ENCODE measurements at regions not wholly inside any gene's neighbourhood (a gene's known extent, or its start where the extent isn't known, plus 50 kb on each side); places are given as distances from the start of the nearest gene placed in this dataset.

DNA sequence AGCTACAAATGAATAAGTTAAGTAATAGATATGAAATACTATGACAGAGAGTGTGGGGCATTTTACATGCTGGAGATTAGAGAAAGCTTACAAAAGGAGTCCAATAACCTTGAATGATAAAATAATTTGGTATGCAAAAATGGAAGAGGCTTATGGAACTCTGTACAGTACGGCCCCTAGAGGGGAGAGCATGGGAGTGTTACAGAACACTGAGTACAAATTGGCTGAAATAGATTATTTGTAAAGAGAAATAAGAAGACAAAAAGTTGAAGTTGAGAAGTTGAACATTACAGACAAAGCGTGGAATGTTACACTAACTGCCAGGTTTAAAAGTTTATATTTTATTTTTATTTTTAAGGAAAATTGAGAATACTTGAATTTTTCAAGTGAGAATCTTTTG is 192.1 kb upstream of the DOK6 start:
- no TSS peak for BruUV-seq (replicated peaks)
- Mint-ChIP-seq H3K4me1 (ENCODE audit: insufficient read depth, unreplicated experiment) (no peaks in the 10 kb centered on the region), H3K36me3 (ENCODE audit: insufficient read depth, unreplicated experiment) (no peaks in the 10 kb centered on the region), H3K4me3 (ENCODE audit: unreplicated experiment) (no peak overlapping the region), H3K27ac (ENCODE audit: low read depth, unreplicated experiment) (no peak overlapping the region), H3K9me3 (ENCODE audit: unreplicated experiment) (no peaks in the 10 kb centered on the region), H3K27me3 (ENCODE audit: insufficient read depth, unreplicated experiment) (peaks cover 82% of the 10 kb centered on the region)
- POLR2A ChIA-PET = no interaction called here
- DNase-seq (ENCODE audit: unreplicated experiment) = no peak
- TF ChIP-seq, protein P1, sequence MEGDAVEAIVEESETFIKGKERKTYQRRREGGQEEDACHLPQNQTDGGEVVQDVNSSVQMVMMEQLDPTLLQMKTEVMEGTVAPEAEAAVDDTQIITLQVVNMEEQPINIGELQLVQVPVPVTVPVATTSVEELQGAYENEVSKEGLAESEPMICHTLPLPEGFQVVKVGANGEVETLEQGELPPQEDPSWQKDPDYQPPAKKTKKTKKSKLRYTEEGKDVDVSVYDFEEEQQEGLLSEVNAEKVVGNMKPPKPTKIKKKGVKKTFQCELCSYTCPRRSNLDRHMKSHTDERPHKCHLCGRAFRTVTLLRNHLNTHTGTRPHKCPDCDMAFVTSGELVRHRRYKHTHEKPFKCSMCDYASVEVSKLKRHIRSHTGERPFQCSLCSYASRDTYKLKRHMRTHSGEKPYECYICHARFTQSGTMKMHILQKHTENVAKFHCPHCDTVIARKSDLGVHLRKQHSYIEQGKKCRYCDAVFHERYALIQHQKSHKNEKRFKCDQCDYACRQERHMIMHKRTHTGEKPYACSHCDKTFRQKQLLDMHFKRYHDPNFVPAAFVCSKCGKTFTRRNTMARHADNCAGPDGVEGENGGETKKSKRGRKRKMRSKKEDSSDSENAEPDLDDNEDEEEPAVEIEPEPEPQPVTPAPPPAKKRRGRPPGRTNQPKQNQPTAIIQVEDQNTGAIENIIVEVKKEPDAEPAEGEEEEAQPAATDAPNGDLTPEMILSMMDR (IDR thresholded peaks at IDR 0.05; ENCODE audit: unreplicated experiment) = no peak
- intact Hi-C loops (cut with micrococcal nuclease) = no loop called here
- CTCF ChIA-PET = no interaction called here

DNA sequence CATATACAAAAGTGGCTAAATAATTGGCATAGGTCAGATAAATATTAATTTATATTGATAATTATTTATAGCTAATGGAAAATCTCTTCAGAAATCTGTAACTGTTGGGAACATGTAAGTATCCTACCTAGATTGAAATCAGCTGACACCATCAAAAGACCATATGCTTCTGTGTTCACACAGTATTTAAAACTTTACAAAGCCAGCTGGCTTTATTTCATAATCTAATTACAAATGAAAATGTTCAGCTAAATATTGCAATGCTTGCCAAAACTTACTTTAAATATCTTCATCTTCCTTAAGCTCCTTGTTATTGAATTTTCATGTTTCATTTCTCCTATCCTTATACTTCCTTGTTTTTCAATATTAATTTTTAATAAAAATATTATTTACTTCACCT is 190.9 kb upstream of the DOK6 start:
- POLR2A ChIA-PET = no interaction called here
- Mint-ChIP-seq H3K4me3 (ENCODE audit: unreplicated experiment) (no peak overlapping the region), H3K4me1 (ENCODE audit: insufficient read depth, unreplicated experiment) (no peaks in the 10 kb centered on the region), H3K27me3 (ENCODE audit: insufficient read depth, unreplicated experiment) (peaks cover 71% of the 10 kb centered on the region), H3K36me3 (ENCODE audit: insufficient read depth, unreplicated experiment) (no peaks in the 10 kb centered on the region), H3K9me3 (ENCODE audit: unreplicated experiment) (no peaks in the 10 kb centered on the region), H3K27ac (ENCODE audit: low read depth, unreplicated experiment) (no peak overlapping the region)
- no peak for DNase-seq (ENCODE audit: unreplicated experiment)
- CTCF ChIA-PET = no interaction called here
- TF ChIP-seq, protein P1 (IDR thresholded peaks at IDR 0.05; ENCODE audit: unreplicated experiment) = no peak
- BruUV-seq (replicated peaks) = no TSS peak
- intact Hi-C loops (cut with micrococcal nuclease) = no loop called here

DNA sequence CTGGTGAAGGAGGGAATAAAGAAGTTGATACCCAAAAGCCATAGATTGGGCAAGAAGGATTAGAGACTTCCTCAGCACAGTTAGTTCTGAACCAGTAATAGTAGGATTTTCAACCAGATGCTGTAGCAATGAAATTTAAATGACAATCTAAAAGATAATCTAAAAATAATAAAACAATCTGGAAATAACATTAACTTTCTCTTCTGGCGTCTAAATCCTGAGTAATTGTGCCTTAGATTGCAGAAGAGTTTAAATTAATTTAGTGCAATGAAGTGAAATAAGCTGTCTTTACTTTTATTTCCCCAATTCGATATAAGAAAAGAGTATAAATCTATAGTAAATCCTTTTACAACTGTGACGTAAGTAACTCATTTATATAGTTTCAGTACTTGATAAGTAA is 186.8 kb upstream of the DOK6 start:
- Mint-ChIP-seq H3K9me3 (ENCODE audit: unreplicated experiment) (no peaks in the 10 kb centered on the region), H3K4me3 (ENCODE audit: unreplicated experiment) (no peak overlapping the region), H3K4me1 (ENCODE audit: insufficient read depth, unreplicated experiment) (no peaks in the 10 kb centered on the region), H3K36me3 (ENCODE audit: insufficient read depth, unreplicated experiment) (no peaks in the 10 kb centered on the region), H3K27me3 (ENCODE audit: insufficient read depth, unreplicated experiment) (peaks cover 39% of the 10 kb centered on the region), H3K27ac (ENCODE audit: low read depth, unreplicated experiment) (no peak overlapping the region)
- DNase-seq (ENCODE audit: unreplicated experiment) = no peak
- POLR2A ChIA-PET = no interaction called here
- intact Hi-C loops (cut with micrococcal nuclease) = no loop called here
- CTCF ChIA-PET = no interaction called here
- no TSS peak for BruUV-seq (replicated peaks)
- TF ChIP-seq, protein P1 (IDR thresholded peaks at IDR 0.05; ENCODE audit: unreplicated experiment) = no peak

DNA sequence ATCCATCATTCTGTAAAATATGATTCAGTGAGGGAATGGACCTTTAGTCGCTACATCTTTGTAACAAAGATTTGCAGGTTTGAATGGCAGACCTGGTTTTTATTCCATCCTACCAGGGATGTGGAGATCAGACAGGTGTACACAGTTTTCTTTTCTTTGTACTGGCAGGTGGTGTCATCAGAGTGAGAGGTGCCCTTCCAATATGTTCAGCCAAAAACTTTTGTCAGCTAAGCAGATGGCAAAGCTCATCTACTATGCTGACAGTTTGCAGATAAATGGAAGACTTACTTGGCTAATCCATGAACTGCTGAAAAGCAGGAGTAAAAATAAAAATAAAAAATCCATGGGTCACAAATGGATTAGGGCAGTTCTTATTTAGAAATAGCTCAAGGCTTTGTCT is 185.5 kb upstream of the DOK6 start:
- intact Hi-C loops (cut with micrococcal nuclease) = no loop called here
- CTCF ChIA-PET = interaction anchor here (0.7 kb wide), 1 partner anchor 86 kb away, joined by 3 read pairs; no protein-coding TSS in a partner anchor
- DNase-seq (ENCODE audit: unreplicated experiment) = no peak

More for the DNA sequence above, 185.5 kb upstream of the DOK6 start:
- H3K4me3 Mint-ChIP-seq (ENCODE audit: unreplicated experiment) = no peak overlapping the region
- POLR2A ChIA-PET = no interaction called here
- no TSS peak for BruUV-seq (replicated peaks)
- H3K27me3 Mint-ChIP-seq (ENCODE audit: insufficient read depth, unreplicated experiment) = peaks cover 30% of the 10 kb centered on the region
- H3K27ac Mint-ChIP-seq (ENCODE audit: low read depth, unreplicated experiment) = no peak overlapping the region
- no peaks in the 10 kb centered on the region for H3K9me3 Mint-ChIP-seq (ENCODE audit: unreplicated experiment)
- H3K4me1 Mint-ChIP-seq (ENCODE audit: insufficient read depth, unreplicated experiment) = no peaks in the 10 kb centered on the region
- H3K36me3 Mint-ChIP-seq (ENCODE audit: insufficient read depth, unreplicated experiment) = no peaks in the 10 kb centered on the region
- TF ChIP-seq, protein P1 (IDR thresholded peaks at IDR 0.05; ENCODE audit: unreplicated experiment) = no peak
